ENCODE measurements at regions not wholly inside any gene's neighbourhood (a gene's known extent, or its start where the extent isn't known, plus 50 kb on each side); places are given as distances from the start of the nearest gene placed in this dataset.

GRCh38 chr5:167754501-167755021 is 536.9 kb upstream of the WWC1 start:
- TF ChIP-seq, protein P1, sequence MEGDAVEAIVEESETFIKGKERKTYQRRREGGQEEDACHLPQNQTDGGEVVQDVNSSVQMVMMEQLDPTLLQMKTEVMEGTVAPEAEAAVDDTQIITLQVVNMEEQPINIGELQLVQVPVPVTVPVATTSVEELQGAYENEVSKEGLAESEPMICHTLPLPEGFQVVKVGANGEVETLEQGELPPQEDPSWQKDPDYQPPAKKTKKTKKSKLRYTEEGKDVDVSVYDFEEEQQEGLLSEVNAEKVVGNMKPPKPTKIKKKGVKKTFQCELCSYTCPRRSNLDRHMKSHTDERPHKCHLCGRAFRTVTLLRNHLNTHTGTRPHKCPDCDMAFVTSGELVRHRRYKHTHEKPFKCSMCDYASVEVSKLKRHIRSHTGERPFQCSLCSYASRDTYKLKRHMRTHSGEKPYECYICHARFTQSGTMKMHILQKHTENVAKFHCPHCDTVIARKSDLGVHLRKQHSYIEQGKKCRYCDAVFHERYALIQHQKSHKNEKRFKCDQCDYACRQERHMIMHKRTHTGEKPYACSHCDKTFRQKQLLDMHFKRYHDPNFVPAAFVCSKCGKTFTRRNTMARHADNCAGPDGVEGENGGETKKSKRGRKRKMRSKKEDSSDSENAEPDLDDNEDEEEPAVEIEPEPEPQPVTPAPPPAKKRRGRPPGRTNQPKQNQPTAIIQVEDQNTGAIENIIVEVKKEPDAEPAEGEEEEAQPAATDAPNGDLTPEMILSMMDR (IDR thresholded peaks at IDR 0.05 in 8 of 11, conservative IDR thresholded peaks at IDR 0.05 in 3 of 11), result no peak
- TF ChIP-seq POLR2A (IDR thresholded peaks at IDR 0.05) (no peak), POLR2AphosphoS5 (IDR thresholded peaks at IDR 0.05) (no peak)
- no peaks in the 10 kb centered on the region for H3K36me3 ChIP-seq
- intact Hi-C loops (cut with DNase I; ENCODE audit: low total_unique reads), result no loop called here
- H3K27me3 ChIP-seq (replicated peaks in 1 of 7), result no peaks in the 10 kb centered on the region
- H3K4me1 ChIP-seq, result no peaks in the 10 kb centered on the region
- H3K4me3 ChIP-seq, result no peak overlapping the region
- H3K9me3 ChIP-seq, result no peaks in the 10 kb centered on the region
- no peak overlapping the region for H3K27ac ChIP-seq
- no peak for DNase-seq
- 70 to 88% (median 85%) methylated on average over 5 of the region's 5 CpGs for WGBS, 5 donors

- intact Hi-C loops (cut with DNase I; ENCODE audit: low total_unique reads), result no loop called here
- Histone ChIP-seq H3K4me1 (no peaks in the 10 kb centered on the region), H3K27me3 (replicated peaks in 1 of 7) (no peaks in the 10 kb centered on the region), H3K9me3 (no peaks in the 10 kb centered on the region), H3K4me3 (no peak overlapping the region), H3K27ac (no peak overlapping the region), H3K36me3 (no peaks in the 10 kb centered on the region)
- WGBS, 5 donors, result 55 to 78% (median 68%) methylated on average over 2 of the region's 2 CpGs
- no peak for DNase-seq
- TF ChIP-seq, protein P1 (IDR thresholded peaks at IDR 0.05 in 8 of 11, conservative IDR thresholded peaks at IDR 0.05 in 3 of 11), result no peak
- TF ChIP-seq POLR2A (IDR thresholded peaks at IDR 0.05), result no peak
- TF ChIP-seq POLR2AphosphoS5 (IDR thresholded peaks at IDR 0.05), result no peak
These were observed 536.0 kb upstream of the WWC1 start for GRCh38 chr5:167755420-167755819.

- TF ChIP-seq POLR2A (IDR thresholded peaks at IDR 0.05) (no peak), POLR2AphosphoS5 (IDR thresholded peaks at IDR 0.05) (no peak)
- TF ChIP-seq, protein P1 (IDR thresholded peaks at IDR 0.05 in 8 of 11, conservative IDR thresholded peaks at IDR 0.05 in 3 of 11), result no peak
- no peak for DNase-seq
- WGBS, 5 donors, result 71 to 77% (median 74%) methylated on average over 2 of the region's 2 CpGs
- H3K36me3 ChIP-seq, result no peaks in the 10 kb centered on the region
- intact Hi-C loops (cut with DNase I; ENCODE audit: low total_unique reads), result no loop called here
- H3K27me3 ChIP-seq (replicated peaks in 1 of 7), result no peaks in the 10 kb centered on the region
- no peaks in the 10 kb centered on the region for H3K4me1 ChIP-seq
- H3K27ac ChIP-seq, result no peak overlapping the region
- no peak overlapping the region for H3K4me3 ChIP-seq
- H3K9me3 ChIP-seq, result no peaks in the 10 kb centered on the region
These were observed 532.2 kb upstream of the WWC1 start for GRCh38 chr5:167759057-167759821.

- Histone ChIP-seq H3K4me1 (no peaks in the 10 kb centered on the region), H3K36me3 (no peaks in the 10 kb centered on the region), H3K4me3 (no peak overlapping the region), H3K27ac (no peak overlapping the region), H3K27me3 (replicated peaks in 1 of 7) (no peaks in the 10 kb centered on the region), H3K9me3 (no peaks in the 10 kb centered on the region)
- no peak for DNase-seq
- intact Hi-C loops (cut with DNase I; ENCODE audit: low total_unique reads), result no loop called here
- TF ChIP-seq, protein P1 (IDR thresholded peaks at IDR 0.05 in 8 of 11, conservative IDR thresholded peaks at IDR 0.05 in 3 of 11), result no peak
- TF ChIP-seq POLR2A (IDR thresholded peaks at IDR 0.05) (no peak), POLR2AphosphoS5 (IDR thresholded peaks at IDR 0.05) (no peak)
- 62 to 72% (median 68%) methylated on average over 4 of the region's 4 CpGs for WGBS, 5 donors
These were observed 527.7 kb upstream of the WWC1 start for GRCh38 chr5:167763772-167764171.
